ENCODE measurements at regions not wholly inside any gene's neighbourhood (a gene's known extent, or its start where the extent isn't known, plus 50 kb on each side); places are given as distances from the start of the nearest gene placed in this dataset.

DNA sequence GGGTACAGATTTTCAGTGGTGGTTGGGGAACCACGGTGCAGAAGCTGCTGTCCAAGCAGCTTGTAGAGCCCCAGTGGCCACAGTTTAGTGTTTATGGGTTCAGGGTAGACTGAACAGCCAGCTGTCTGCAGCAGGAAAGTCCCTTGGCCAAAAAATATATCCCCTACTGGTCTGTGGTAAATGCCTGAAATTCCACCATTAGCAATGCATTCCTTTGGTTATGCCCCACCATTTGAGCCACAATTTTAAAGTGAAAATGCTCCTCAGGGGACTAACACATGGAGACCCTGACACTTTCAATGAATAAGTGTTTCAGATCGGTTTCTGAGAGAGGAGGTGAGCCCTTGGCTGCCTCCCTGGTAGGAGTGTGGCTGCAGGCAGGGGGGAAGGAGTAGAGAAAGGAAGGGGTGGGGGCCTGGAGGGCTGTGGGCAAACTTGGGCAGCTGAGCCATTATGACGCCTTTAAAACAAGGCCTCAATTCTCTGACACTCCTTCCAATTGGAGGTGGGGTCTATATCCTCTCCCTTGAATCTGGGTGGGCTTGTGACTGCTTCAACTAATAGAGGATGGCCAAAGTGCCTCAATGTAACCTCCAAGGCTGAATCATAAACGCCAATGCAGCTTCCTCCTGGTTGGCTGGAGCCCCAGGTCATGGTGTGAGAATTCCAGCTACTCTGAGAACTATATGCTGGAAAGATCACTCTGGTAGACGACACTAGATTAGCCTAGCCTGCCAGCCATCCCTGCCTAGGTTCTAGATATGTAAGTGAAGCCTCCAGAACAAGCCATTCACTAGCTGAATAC lies 75.8 kb upstream of the ATP6AP2 start:
- H3K9me3 Mint-ChIP-seq = no peaks in the 10 kb centered on the region
- ATAC-seq (replicated peaks in 1 of 2) (no peak), DNase-seq (no peak)
- no peaks in the 10 kb centered on the region for H3K36me3 Mint-ChIP-seq (ENCODE audit: insufficient read depth in 2 of 2)
- peaks cover 30% of the 10 kb centered on the region for H3K27me3 Mint-ChIP-seq (ENCODE audit: low read depth)
- no peak overlapping the region for H3K4me3 Mint-ChIP-seq
- H3K4me1 Mint-ChIP-seq (ENCODE audit: low read depth) = no peaks in the 10 kb centered on the region
- no peak overlapping the region for H3K27ac Mint-ChIP-seq

DNA sequence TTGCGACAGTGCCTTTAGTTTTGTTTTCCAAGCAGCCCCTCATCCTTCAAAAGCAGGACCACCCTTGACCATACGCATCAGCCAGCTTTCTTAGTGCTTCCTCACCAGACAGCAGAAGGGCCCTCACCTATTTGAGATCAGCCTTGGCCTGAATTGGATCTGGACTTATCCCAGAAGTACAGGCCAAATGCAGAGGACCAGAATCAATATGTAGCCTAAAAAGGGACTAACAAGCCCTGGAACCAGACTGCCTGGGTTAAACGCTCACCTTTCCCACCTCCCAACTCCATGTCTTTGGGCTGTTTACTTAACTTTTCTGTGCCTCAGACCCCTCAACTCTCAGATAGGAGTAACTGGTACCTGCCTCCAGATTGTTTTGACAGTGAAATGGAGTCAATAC lies 77.7 kb upstream of the ATP6AP2 start:
- ATAC-seq (replicated peaks in 1 of 2) (no peak), DNase-seq (no peak)
- Mint-ChIP-seq H3K27ac (no peak overlapping the region), H3K4me1 (ENCODE audit: low read depth) (no peaks in the 10 kb centered on the region), H3K27me3 (ENCODE audit: low read depth) (peaks cover 24% of the 10 kb centered on the region), H3K4me3 (no peak overlapping the region), H3K36me3 (ENCODE audit: insufficient read depth in 2 of 2) (no peaks in the 10 kb centered on the region), H3K9me3 (no peaks in the 10 kb centered on the region)

DNA sequence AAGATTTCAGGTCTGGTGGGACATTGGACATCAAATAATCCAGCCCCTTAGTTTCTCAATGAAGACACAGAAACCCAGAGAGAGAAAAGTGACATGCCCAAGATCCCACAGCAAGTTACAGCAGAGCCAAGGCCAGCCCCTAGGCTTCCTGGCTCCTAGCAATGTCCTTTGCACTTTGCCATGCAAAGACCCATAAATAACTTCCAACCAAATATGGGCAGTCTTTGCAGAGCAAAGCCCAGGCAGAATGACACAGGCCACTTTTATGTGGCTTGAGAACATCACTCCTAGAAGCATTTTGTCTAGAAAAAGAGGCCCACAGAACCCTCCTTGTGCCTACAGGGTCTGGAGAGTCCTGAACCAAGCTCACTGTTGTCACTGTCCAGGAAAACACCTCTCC lies 78.1 kb upstream of the ATP6AP2 start:
- Mint-ChIP-seq H3K4me1 (ENCODE audit: low read depth) (no peaks in the 10 kb centered on the region), H3K36me3 (ENCODE audit: insufficient read depth in 2 of 2) (no peaks in the 10 kb centered on the region), H3K27me3 (ENCODE audit: low read depth) (peaks cover 24% of the 10 kb centered on the region), H3K9me3 (no peaks in the 10 kb centered on the region), H3K27ac (no peak overlapping the region), H3K4me3 (no peak overlapping the region)
- no peak for DNase-seq
- no peak for ATAC-seq (replicated peaks in 1 of 2)

DNA sequence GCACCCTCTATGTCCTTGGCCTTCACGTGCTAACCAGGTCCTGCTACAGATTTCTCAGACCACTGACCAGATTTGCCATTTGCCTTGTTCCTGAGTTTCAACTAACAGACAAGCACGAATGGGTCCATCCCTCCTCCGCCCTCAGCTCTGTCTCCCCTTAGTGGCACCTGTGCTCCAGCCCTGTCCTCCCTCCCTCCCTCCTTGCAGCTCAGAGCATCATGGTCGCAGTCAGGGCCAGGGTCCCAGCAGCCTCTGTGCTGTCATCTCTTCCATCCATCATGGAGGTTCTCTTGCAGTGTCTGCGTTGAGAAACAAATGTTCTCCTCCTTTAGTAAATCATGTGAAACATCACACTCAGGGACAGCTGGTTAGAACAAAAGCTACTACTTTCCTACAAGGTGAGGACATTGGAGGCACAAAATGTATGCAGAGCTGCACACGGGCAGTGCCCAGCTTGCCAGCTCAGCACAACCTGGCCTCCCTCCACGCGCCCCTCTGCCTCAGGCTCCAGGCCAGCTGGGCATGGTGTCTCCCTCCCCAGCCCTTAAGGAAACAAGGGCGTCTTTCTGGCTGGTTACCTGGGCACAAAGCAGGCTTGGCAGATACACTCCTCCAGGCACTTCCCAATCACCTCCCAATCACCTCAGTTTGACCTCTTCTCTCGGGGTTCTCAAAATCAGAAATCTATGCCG lies 79.5 kb upstream of the ATP6AP2 start:
- no peaks in the 10 kb centered on the region for H3K9me3 Mint-ChIP-seq
- no peak for DNase-seq
- no peak overlapping the region for H3K4me3 Mint-ChIP-seq
- H3K27ac Mint-ChIP-seq = no peak overlapping the region
- no peak for ATAC-seq (replicated peaks in 1 of 2)
- H3K27me3 Mint-ChIP-seq (ENCODE audit: low read depth) = peaks cover 21% of the 10 kb centered on the region
- H3K4me1 Mint-ChIP-seq (ENCODE audit: low read depth) = no peaks in the 10 kb centered on the region
- no peaks in the 10 kb centered on the region for H3K36me3 Mint-ChIP-seq (ENCODE audit: insufficient read depth in 2 of 2)

DNA sequence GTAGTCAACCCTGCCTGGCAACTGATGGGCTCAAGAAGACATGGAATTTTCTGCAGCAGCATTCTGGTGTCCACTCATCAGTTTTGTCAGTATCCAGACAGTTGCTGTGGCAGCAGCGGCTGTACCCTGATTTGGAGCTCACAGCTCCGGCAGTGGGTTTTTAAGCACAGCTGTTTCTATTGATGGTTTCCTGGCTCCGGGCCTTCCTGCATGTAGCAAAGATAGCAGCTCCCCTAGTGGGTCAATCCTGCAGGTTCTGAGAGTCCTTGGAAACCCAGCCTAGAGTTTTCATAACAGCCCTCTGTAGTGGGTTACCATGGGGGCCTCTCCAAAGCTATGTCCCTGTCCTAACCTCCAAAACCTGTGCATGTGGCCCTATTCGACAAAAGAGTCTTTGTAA lies 84.0 kb upstream of the ATP6AP2 start:
- H3K4me1 Mint-ChIP-seq (ENCODE audit: low read depth) = no peaks in the 10 kb centered on the region
- ATAC-seq (replicated peaks in 1 of 2) (no peak), DNase-seq (no peak)
- no peaks in the 10 kb centered on the region for H3K36me3 Mint-ChIP-seq (ENCODE audit: insufficient read depth in 2 of 2)
- H3K4me3 Mint-ChIP-seq = no peak overlapping the region
- H3K27me3 Mint-ChIP-seq (ENCODE audit: low read depth) = peaks cover 25% of the 10 kb centered on the region
- H3K9me3 Mint-ChIP-seq = peaks cover 0 to 1% of the 10 kb centered on the region in 2 donors
- H3K27ac Mint-ChIP-seq = no peak overlapping the region

DNA sequence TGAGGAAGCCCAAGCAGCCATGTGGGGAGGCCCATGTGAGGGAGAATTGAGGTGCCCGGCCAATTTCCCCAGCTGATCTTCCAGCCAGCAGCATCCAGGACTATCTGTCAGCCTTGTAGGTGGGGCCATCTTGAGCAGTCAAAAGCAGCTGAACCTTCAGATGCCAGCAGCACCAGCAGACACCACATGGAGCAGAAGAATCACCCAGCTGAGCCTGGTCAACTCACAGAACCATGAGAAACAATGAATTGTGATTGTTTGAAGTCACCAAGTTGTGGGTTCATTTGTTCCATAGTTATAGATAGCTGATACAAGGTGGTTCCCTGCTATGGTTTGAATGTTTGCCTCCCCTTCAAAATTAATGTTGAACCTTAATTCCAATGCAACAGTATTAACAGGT lies 85.1 kb upstream of the ATP6AP2 start:
- Mint-ChIP-seq H3K9me3 (peaks cover 0 to 1% of the 10 kb centered on the region in 2 donors), H3K36me3 (ENCODE audit: insufficient read depth in 2 of 2) (no peaks in the 10 kb centered on the region), H3K27me3 (ENCODE audit: low read depth) (peaks cover 25% of the 10 kb centered on the region), H3K4me1 (ENCODE audit: low read depth) (no peaks in the 10 kb centered on the region), H3K27ac (no peak overlapping the region), H3K4me3 (no peak overlapping the region)
- DNase-seq (no peak), ATAC-seq (replicated peaks in 1 of 2) (no peak)

DNA sequence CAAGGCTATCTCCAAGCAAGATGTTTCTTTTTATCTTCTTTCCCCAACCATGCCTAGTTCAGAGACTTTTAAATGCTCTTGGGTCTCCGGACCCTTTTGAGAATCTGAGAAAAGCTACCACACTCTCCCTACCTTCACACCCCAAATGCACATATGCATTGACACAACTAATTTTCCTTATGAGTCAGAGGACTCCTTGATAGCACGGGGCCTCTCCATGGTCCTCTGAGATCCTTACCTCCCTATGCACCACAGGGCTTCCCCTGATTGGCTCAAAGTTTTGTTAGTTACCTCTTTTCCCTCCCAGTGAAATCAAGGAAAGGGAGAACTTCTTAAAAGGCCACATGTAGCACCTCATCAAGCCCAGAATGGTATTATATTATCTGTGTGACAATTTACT lies 86.8 kb upstream of the ATP6AP2 start:
- ATAC-seq (replicated peaks in 1 of 2) (no peak), DNase-seq (no peak)
- no peak overlapping the region for H3K27ac Mint-ChIP-seq
- H3K9me3 Mint-ChIP-seq = peaks cover 0 to 1% of the 10 kb centered on the region in 2 donors
- H3K4me3 Mint-ChIP-seq = no peak overlapping the region
- no peaks in the 10 kb centered on the region for H3K36me3 Mint-ChIP-seq (ENCODE audit: insufficient read depth in 2 of 2)
- H3K4me1 Mint-ChIP-seq (ENCODE audit: low read depth) = no peaks in the 10 kb centered on the region
- H3K27me3 Mint-ChIP-seq (ENCODE audit: low read depth) = peaks cover 23% of the 10 kb centered on the region

DNA sequence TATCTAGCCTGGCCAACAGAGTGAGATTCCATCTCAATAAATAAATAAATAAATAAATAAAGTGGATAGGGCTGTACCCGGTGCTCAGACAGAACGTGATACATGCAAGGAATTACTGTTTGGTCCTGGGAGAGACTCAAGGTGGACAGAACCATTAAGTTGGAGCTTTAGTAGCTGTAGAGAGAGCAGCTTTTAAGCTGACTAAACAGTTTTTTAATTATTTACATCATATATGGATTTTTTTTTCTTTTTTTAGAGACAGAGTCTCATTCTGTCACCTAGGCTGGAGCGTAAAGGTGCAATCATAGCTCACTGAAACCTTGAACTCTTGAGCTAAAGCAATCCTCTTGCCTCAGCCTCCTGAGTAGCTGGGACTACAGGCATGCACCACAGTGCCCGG lies 92.5 kb upstream of the ATP6AP2 start:
- peaks cover 2% of the 10 kb centered on the region in 2 donors for H3K36me3 Mint-ChIP-seq (ENCODE audit: insufficient read depth in 2 of 2)
- peaks cover 36% of the 10 kb centered on the region for H3K27me3 Mint-ChIP-seq (ENCODE audit: low read depth)
- ATAC-seq (replicated peaks in 1 of 2) (no peak), DNase-seq (no peak)
- no peak overlapping the region for H3K27ac Mint-ChIP-seq
- peaks cover 5 to 8% of the 10 kb centered on the region in 2 donors for H3K9me3 Mint-ChIP-seq
- H3K4me1 Mint-ChIP-seq (ENCODE audit: low read depth) = peaks cover 6% of the 10 kb centered on the region
- H3K4me3 Mint-ChIP-seq = no peak overlapping the region

DNA sequence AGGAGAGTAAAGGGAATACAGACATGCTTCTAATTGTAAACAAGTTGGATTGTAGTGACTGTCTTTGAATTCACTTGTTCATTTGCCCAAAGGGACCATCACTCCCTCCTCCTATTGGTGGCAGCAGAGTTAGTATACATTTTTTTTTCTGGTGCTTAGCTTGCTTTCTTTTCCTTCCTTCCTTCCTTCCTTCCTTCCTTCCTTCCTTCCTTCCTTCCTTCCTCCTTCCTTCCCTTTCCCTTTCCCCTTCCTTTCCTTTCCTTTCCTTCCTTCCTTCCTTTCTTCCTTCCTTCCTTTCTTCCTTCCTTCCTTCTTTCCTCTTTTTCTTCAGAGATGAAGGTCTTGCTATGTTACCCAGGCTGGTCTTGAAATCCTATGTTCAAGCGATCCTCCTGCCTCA lies 94.8 kb upstream of the ATP6AP2 start:
- peaks cover 6% of the 10 kb centered on the region for H3K4me1 Mint-ChIP-seq (ENCODE audit: low read depth)
- peaks cover 2% of the 10 kb centered on the region in 2 donors for H3K36me3 Mint-ChIP-seq (ENCODE audit: insufficient read depth in 2 of 2)
- no peak for ATAC-seq (replicated peaks in 1 of 2)

DNA sequence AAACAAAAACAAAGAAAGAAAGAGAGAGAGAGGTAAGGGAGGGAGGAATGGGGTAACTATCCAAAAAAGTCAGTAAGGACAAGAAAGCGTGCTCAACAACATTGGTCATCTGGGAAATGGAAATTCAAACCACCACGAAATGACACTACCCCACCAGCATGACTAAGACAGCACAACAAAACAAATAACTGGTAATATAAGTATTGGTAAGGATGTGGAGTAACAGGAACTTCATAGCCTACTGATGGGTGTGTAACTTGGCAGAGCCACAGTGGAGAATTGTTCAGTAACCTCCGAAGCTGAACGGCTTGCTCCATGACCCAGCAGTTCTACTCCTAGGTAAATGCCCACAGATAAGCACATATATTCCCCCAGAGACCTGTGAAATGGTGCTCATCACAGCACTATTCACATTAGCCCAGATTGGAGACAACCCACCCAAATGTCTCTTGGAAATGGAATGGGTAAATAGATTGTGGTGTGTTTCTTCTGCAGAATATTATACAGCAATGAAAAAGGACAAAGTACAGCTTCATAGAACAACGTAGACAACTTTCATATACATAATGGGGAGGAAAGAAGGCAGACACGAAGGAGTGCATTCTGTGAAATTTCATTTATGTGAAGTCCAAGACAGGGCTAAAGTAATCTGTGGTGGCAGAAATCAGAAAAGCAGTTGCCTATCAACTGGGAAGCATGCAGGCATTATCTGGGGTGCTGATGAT lies 95.5 kb upstream of the ATP6AP2 start:
- Mint-ChIP-seq H3K4me1 (ENCODE audit: low read depth) (peaks cover 6% of the 10 kb centered on the region), H3K27me3 (ENCODE audit: low read depth) (peaks cover 35% of the 10 kb centered on the region), H3K9me3 (peaks cover 5 to 8% of the 10 kb centered on the region in 2 donors), H3K4me3 (no peak overlapping the region), H3K36me3 (ENCODE audit: insufficient read depth in 2 of 2) (peaks cover 2% of the 10 kb centered on the region in 2 donors), H3K27ac (no peak overlapping the region)
- DNase-seq = no peak
- ATAC-seq (replicated peaks in 1 of 2) = no peak

More for the DNA sequence above, 94.8 kb upstream of the ATP6AP2 start:
- Mint-ChIP-seq H3K4me3 (no peak overlapping the region), H3K9me3 (peaks cover 5 to 8% of the 10 kb centered on the region in 2 donors), H3K27me3 (ENCODE audit: low read depth) (peaks cover 30% of the 10 kb centered on the region), H3K27ac (no peak overlapping the region)
- DNase-seq = no peak

DNA sequence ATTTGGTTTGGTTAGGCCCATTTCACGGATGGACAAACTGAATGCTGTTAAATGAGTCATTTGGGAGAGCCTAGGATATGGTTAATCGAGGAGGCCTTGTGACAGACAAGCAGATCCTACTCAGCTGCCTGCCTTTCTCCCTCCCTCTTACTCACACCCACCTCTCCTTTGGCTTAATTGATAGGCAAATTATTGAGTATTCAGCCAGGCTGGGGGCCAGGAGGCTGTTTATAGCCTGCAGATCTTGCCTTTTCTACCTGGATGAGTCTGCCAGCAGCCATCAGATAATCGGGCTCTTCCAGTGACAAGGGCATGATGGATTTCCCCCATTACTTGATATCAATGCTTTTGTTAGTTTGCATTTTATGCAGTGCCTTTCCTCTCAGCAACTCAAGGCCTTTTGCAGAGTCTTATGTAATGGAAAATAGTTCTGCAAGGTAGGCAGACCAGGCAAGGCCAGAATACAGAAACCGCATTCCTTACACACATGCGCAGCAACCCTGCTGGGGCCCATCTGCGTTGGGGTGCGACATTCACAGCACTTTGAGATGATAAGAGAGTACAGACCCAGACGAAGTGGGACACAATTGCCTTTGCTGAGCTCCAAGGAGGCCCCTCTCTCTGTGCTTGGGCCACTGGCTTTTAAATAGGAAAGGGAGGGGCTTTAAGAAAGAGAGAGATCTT lies 96.2 kb upstream of the ATP6AP2 start:
- Mint-ChIP-seq H3K36me3 (ENCODE audit: insufficient read depth in 2 of 2) (peaks cover 2% of the 10 kb centered on the region in 2 donors), H3K4me1 (ENCODE audit: low read depth) (peaks cover 6% of the 10 kb centered on the region), H3K4me3 (no peak overlapping the region), H3K27ac (no peak overlapping the region), H3K27me3 (ENCODE audit: low read depth) (peaks cover 40% of the 10 kb centered on the region), H3K9me3 (peaks cover 5 to 8% of the 10 kb centered on the region in 2 donors)
- ATAC-seq (replicated peaks in 1 of 2) = no peak
- no peak for DNase-seq

DNA sequence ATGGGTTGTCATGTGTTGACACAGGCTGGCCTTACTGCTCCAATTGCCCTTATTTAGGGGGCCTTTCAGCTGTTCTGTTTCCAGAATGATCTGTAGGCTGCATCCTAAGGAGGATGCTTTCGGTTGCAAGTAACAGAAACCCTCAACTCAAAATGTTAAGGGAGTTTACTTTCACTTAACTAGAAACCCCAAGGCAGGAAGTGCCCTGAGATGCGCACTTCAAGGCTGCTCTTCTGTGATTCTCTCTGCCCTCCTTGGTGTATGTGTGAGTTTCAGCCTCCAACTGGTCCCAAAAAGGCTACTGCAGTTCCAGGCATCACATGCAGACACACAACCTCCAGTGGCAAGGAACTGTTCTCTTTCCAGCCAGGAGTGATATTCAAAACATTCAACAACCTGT lies 97.3 kb upstream of the ATP6AP2 start:
- H3K4me1 Mint-ChIP-seq (ENCODE audit: low read depth) = peaks cover 6% of the 10 kb centered on the region
- DNase-seq (no peak), ATAC-seq (replicated peaks in 1 of 2) (peak in 1 of 2 donors; percentile 39)
- H3K4me3 Mint-ChIP-seq = no peak overlapping the region
- peaks cover 2% of the 10 kb centered on the region in 2 donors for H3K36me3 Mint-ChIP-seq (ENCODE audit: insufficient read depth in 2 of 2)
- H3K9me3 Mint-ChIP-seq = peaks cover 5 to 8% of the 10 kb centered on the region in 2 donors
- peaks cover 42% of the 10 kb centered on the region for H3K27me3 Mint-ChIP-seq (ENCODE audit: low read depth)
- H3K27ac Mint-ChIP-seq = no peak overlapping the region
